Urinary bladder (tissue), 3 donors: ENCODE measurements at regions not wholly inside any gene's neighbourhood (a gene's known extent, or its start where the extent isn't known, plus 50 kb on each side); places are given as distances from the start of the nearest gene placed in this dataset.

Source experiments
- DNase-seq: peaks from one replicate; pipeline ENCODE4 v3.0.0-alpha.2; 2015; ENCODE audit errors: extremely low spot score
- H3K27ac ChIP-seq: one replicate; pipeline ENCODE4 v1.5.1; 2013; ENCODE audit warnings: low read depth, mild to moderate bottlenecking, moderate library complexity
- H3K36me3 ChIP-seq: one replicate; pipeline ENCODE4 v1.6.1; 2013; ENCODE audit warnings: mild to moderate bottlenecking, moderate library complexity; ENCODE audit not compliant: insufficient read depth
- H3K4me1 ChIP-seq: one replicate; pipeline ENCODE4 v1.6.1; 2013; ENCODE audit warnings: mild to moderate bottlenecking, moderate library complexity; ENCODE audit not compliant: insufficient read depth
- H3K4me3 ChIP-seq: one replicate; pipeline ENCODE4 v1.5.1; 2013; ENCODE audit warnings: low read depth, low read length
- WGBS: extraction: QIAGEN DNeasy Blood & Tissue Kit; methylation state at CpG from one replicate; pipeline ENCODE4 v1.1.7; 2013; 5-methylcytosine and 5-hydroxymethylcytosine counted together
- donor health status: healthy with polysubstance abuse.
- donor health status: healthy.

DNA sequence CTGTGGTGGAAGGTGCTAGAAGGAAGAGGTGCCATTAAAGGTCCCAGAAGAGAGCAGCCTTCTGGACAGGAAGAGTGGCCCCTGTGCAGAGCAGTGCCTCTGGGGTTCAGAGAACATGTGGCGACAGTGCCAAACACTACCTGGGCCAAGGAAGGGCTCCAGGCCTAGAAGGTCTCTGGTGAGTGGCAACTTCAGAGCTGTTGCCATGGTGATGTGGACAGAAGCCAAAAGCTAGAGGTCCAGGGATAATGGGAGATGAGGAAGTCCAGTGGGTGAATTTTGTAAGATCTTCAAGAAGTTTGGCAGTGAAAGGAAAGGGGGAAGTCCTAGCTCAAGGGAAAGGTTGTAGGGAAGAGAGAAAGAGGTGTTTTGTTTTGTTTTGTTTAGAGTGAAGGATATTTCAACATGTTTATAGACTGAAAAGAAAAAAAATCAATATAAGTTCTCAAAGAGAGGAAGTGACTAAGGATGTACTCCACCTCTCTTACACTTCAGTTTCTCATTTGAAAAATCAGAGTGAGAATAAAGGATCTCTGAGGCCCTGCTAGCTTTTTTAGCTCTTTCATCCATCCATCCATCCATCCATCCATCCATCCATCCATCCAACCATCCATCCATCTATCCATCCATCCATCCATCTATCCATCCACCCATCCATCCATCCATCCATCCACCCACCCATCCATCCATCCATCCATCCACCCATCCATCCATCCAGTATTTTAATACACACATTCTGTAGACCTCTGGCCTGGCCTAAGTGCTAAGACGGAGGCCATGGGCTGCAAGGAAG, 77.1 kb upstream of the DUSP5 start:
- no peak for DNase-seq
- Histone ChIP-seq H3K4me1 (no peaks in the 10 kb centered on the region), H3K4me3 (no peak overlapping the region), H3K27ac (no peak overlapping the region), H3K36me3 (no peaks in the 10 kb centered on the region)
- 95% methylated on average over 2 of the region's 2 CpGs for WGBS

GRCh38 chr10:110421512-110422138, 76.1 kb upstream of the DUSP5 start:
- H3K36me3 ChIP-seq, result no peaks in the 10 kb centered on the region
- 79% methylated on average over 3 of the region's 3 CpGs for WGBS
- no peaks in the 10 kb centered on the region for H3K4me1 ChIP-seq

DNA sequence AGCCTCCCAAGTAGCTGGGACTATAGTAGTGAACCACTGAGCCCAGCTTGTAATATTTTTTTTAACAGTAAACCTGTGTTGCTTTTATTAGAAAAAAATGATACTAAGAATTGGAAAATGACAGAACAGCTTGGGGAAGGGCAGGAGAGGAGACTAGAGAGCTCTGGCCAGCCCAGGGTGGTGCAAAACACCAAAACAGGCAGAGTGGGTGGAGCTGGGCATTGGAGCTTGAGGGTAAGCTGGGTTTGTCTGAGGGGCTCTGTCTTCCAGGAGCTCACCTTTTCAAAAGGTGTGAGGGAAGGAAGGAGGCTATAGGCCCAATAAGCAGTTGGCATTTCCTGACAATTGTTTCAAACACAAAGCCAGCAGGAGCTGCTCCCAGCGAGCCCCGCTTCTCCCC, 75.2 kb upstream of the DUSP5 start:
- Histone ChIP-seq H3K36me3 (no peaks in the 10 kb centered on the region), H3K27ac (no peak overlapping the region), H3K4me3 (no peak overlapping the region), H3K4me1 (no peaks in the 10 kb centered on the region)
- DNase-seq, result no peak
- 89% methylated on average over 2 of the region's 2 CpGs for WGBS

More at GRCh38 chr10:110421512-110422138, 76.1 kb upstream of the DUSP5 start:
- H3K27ac ChIP-seq, result no peak overlapping the region
- DNase-seq, result no peak
- H3K4me3 ChIP-seq, result no peak overlapping the region

DNA sequence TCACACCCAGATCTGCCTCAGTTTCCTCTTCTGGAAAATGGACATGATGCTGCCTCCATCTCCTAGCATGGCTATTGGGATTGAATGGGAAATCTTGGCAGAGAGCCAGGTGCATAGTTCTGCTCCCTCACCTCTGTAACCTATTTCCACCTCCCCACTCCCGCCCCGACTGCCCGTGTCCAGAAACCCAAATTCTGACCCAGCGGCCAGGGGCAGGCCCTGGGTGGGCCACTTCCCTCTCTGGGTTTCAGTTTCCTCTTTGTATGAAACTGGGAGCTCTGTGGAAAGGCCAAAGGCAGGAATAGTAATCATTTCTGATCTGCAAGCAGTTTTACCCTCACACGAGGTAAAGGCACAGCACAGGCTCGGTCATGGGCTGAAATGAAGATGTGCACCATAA, 74.1 kb upstream of the DUSP5 start:
- H3K4me3 ChIP-seq, result no peak overlapping the region
- WGBS, result 80% methylated on average over 6 of the region's 6 CpGs
- H3K36me3 ChIP-seq, result no peaks in the 10 kb centered on the region
- H3K4me1 ChIP-seq, result no peaks in the 10 kb centered on the region
- H3K27ac ChIP-seq, result no peak overlapping the region
- no peak for DNase-seq

GRCh38 chr10:110425684-110426293, 71.9 kb upstream of the DUSP5 start:
- 86% methylated on average over 11 of the region's 11 CpGs for WGBS
- H3K36me3 ChIP-seq, result no peaks in the 10 kb centered on the region
- no peaks in the 10 kb centered on the region for H3K4me1 ChIP-seq
- H3K27ac ChIP-seq, result no peak overlapping the region
- H3K4me3 ChIP-seq, result no peak overlapping the region
- no peak for DNase-seq

DNA sequence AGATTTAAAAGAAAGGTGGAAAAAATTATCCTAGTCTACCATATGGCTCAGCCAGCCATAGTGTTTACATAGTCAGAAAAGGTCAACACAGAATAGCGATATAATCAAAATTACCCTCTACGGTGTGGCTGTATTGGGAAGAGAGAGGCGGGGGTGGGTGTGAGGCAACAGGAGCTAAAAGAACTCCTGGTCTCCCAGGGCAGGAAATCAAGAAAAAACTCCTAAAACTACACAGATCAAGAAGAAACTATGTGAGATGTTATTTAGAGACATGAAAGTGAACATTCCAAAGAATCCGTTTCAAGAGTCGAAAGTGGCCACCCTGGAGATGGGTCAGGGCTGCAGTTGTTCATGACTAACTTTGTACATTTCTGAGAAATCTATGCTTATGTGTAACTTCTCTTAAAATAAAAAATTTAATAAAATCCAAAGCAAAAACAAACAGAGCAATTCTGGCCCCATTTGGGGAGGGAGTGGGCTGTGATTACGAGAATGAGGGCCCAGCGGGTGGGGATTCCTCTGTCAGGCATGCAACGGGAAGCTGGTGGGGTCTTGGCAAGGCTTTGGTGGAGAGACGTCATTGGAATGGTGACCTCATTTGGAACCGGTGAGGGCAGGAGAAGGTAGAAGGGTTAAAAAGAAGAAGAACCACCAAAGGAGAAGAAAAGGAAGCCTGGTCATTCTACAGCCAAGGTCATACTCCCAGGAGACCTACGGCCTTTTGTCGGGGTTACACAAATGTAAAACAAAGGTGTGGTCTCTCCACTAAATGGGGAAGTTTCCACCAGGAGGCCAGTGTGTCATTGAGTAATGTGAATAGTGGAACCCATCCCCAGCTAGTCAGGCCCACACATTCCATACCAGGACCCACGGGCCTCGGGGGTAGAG, 71.2 kb upstream of the DUSP5 start:
- Histone ChIP-seq H3K27ac (no peak overlapping the region), H3K4me1 (no peaks in the 10 kb centered on the region), H3K4me3 (no peak overlapping the region), H3K36me3 (no peaks in the 10 kb centered on the region)
- DNase-seq, result no peak
- 57% methylated on average over 14 of the region's 14 CpGs for WGBS

DNA sequence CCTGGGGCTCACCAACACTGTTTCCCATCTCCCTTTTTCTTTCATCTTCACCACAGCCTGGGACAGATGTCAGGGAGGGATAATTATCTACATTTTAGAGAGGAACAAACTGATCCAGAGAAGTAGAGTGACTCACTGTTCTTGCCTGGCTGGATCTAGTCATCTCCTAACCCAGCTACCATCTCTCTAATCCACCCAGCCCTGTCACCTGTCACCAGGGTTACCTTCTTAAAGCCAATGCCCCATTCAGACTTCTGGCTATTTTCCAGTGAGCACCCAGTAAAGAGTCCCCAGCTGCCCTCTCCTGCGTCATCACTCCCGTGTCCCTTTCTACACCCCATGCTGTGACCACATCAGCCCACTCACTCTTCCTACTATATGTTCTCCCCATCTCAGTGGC, 68.4 kb upstream of the DUSP5 start:
- H3K36me3 ChIP-seq, result no peaks in the 10 kb centered on the region
- no peak overlapping the region for H3K4me3 ChIP-seq
- no peak overlapping the region for H3K27ac ChIP-seq
- DNase-seq, result no peak
- WGBS, result 92% methylated on average over 2 of the region's 2 CpGs
- no peaks in the 10 kb centered on the region for H3K4me1 ChIP-seq

DNA sequence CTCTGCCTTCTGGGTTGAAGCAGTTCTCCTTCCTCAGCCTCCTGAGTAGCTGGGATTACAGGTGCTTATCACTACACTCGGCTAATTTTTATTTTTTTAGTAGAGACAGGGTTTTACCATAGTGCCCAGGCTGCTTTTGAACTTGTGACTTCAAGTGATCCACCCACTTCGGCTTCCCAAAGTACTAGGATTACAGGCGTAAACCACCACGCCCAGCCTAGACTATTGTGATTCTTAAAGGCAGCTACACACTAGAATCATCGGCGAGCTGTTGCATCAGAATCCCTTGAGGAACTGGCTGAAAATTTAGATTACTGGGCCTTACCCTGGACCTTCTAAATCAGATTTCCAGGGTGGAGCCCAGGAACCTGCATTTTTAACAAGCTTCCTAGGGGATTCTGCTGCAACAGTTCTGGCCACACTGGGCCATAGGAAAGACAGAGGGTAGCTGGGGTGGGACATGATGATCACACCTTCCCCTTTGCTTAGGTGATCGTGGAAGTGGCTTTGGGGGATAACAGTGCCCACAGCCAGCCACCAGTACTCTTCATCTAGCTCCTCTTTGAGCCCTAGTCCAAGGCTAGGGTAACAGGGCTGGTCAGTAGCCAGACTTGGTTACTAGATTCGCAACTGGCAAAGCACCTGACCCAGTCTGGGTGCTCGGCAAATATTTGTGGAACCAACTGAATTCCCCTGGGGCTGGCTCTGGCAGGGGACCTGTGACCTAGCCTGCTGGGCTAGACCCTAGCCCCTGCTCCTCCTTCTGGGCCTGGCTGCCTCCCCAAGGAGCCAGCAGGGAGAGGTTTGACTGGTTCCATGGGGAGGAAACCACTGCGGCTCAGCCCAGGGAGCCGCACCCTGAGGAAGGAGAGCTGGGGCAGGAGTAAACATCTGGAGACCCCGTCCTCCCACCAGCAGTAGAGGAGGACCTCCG, 67.1 kb upstream of the DUSP5 start:
- WGBS, result 87% methylated on average over 13 of the region's 13 CpGs
- no peaks in the 10 kb centered on the region for H3K4me1 ChIP-seq
- H3K4me3 ChIP-seq, result no peak overlapping the region
- no peaks in the 10 kb centered on the region for H3K36me3 ChIP-seq
- no peak for DNase-seq
- no peak overlapping the region for H3K27ac ChIP-seq

GRCh38 chr10:110431659-110432058, 66.0 kb upstream of the DUSP5 start:
- Histone ChIP-seq H3K27ac (no peak overlapping the region), H3K4me3 (no peak overlapping the region), H3K36me3 (no peaks in the 10 kb centered on the region), H3K4me1 (no peaks in the 10 kb centered on the region)
- whole genome bisulfite sequencing, result 74% methylated on average over 7 of the region's 7 CpGs
- DNase-seq, result no peak

- Histone ChIP-seq H3K4me1 (no peaks in the 10 kb centered on the region), H3K36me3 (no peaks in the 10 kb centered on the region), H3K27ac (no peak overlapping the region), H3K4me3 (no peak overlapping the region)
- WGBS, result 66% methylated on average over 4 of the region's 4 CpGs
- no peak for DNase-seq
Measured at GRCh38 chr10:110432084-110432483, 65.6 kb upstream of the DUSP5 start.

DNA sequence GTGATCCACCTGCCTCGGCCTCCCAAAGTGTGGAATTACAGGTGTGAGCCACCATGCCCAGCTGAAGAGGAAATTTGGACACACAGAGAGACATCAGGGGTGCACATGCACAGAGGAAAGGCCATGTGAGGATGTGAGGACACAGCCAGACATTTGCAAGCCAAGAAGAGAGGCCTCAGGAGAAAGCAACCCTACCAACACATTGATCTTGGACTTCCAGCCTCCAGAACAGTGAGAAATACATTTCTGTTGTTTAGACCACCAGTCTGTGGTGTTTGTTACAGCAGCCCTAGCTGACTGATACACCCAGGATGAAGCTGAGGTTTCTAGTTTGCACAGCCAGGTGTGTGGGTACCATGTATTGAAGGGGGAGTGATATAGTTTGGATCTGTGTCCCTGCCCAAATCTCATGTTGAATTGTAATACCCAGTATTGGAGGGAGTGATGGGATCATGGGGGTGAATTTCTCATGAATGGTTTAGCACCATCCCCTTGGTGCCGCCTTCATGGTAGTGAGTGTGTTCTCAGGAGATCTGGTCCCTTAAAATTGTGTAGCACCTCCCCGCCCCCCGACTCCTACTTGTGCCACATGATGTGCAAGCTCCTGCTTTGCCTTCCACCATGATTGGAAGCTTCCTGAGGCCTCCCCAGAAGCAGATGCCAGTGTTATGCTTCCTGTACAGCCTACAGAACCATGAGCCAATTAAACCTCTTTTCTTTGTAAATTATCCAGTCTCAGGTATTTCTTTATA, 64.7 kb upstream of the DUSP5 start:
- Histone ChIP-seq H3K4me1 (no peaks in the 10 kb centered on the region), H3K36me3 (no peaks in the 10 kb centered on the region), H3K4me3 (no peak overlapping the region), H3K27ac (no peak overlapping the region)
- DNase-seq, result no peak
- 97% methylated on average over 4 of the region's 4 CpGs for WGBS

- DNase-seq, result no peak
- no peaks in the 10 kb centered on the region for H3K36me3 ChIP-seq
- H3K4me1 ChIP-seq, result no peaks in the 10 kb centered on the region
- WGBS, result 86% methylated on average over 9 of the region's 9 CpGs
- no peak overlapping the region for H3K27ac ChIP-seq
- no peak overlapping the region for H3K4me3 ChIP-seq
Measured at GRCh38 chr10:110433740-110434139, 64.0 kb upstream of the DUSP5 start.
